Hepatic stellate cell (primary cell): ENCODE measurements at regions not wholly inside any gene's neighbourhood (a gene's known extent, or its start where the extent isn't known, plus 50 kb on each side); places are given as distances from the start of the nearest gene placed in this dataset.
"Not testable (repeated sequence)": the region's sequence is repeated elsewhere in the genome, so short reads cannot be mapped to it uniquely, and the experiment has no call there.

Experiments used
- DNase-seq: peaks from one replicate; pipeline ENCODE4 v3.0.0; 2011; ENCODE audit warnings: low spot score

- DNase-seq, result no peak
Observed at GRCh38 chr3:98702166-98702565, 61.0 kb upstream of the ST3GAL6 start.

DNA sequence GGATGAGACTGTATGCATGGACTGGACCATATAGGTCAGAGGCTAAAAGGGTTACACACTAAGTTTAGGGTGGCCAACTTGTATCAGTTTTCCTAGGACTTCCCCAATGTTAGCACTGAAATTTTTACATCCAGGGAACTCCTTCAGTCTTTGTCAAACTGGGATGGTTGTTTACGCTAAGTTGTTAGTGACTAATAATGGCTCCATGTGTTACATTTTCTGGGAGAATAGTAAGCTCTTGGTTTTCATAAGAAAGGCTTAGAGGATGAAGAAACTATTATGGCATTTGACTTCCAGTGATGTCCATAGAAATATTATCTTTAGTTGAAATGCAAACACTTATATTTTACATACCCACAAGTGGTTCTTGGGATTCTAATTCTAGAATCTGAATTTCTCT lies 57.9 kb upstream of the ST3GAL6 start:
- no peak for DNase-seq

DNA sequence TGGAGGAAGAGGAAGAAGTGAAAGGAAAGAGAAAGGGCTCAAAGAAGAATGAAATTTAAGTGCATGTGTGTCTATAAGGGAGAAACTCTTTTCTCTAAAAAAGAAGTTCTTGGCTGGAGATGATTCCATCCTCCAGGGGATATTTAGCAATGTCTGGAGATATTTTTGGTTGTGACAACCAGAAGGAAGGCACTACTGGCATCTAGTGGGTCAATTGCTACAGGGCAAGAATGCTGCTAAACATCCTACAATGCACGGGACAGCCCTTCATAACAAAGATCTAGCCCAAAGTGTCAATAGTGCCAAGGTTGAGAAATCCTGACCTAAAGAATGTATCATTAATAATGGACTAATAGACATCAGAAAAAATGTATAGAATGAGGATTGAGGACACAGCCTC lies 57.4 kb upstream of the ST3GAL6 start:
- peak; percentile 18 for DNase-seq

DNA sequence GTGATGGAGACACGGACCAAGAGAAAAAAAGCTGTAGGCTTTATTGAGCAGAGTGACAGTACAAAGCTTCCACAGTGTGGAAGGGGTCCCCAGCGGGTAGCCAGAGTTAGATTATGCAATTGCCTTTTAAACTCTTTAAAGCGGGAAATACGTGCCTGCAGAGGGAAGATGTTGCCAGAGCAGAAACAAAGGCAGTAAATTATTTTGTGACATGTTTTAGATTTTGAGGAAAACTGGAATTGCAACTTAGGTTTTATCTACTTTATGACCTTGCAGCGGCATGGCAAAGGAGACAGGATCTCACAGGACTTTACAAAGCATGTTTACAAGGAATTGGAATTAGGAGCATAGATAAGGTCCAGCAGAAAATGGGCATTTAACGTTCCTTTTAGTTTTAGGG lies 54.5 kb upstream of the ST3GAL6 start:
- DNase-seq, result not testable (repeated sequence)

GRCh38 chr3:98709441-98709840 lies 53.7 kb upstream of the ST3GAL6 start:
- DNase-seq, result no peak

DNA sequence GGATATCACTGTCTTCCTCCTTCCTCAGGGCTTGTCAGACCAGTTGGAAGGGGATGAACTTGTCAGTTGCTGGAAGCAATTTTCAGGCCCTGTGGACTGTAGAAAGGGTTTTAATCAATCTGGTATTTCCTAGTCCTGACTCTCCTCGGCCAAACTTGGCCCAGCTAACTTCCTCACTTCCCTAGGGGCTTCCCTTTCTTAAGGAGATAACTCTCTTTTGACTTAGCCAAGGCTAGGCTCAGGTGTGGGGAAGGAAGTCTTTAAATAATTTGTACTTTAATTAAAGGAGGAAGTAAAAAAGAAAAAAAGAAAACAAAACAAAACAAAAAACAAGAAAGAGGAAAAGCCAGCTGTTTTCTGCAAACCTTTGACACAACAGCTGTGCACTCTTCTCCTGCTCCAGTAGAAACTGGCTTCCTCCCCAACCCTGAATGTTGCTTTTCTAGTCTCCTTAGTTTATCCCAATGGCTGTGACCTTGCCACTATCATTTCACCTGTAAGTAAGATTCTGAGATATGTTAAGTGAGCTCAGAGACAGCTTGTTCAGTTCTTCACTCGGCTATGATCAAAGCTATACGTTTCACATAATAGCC lies 53.0 kb upstream of the ST3GAL6 start:
- DNase-seq, result no peak

DNA sequence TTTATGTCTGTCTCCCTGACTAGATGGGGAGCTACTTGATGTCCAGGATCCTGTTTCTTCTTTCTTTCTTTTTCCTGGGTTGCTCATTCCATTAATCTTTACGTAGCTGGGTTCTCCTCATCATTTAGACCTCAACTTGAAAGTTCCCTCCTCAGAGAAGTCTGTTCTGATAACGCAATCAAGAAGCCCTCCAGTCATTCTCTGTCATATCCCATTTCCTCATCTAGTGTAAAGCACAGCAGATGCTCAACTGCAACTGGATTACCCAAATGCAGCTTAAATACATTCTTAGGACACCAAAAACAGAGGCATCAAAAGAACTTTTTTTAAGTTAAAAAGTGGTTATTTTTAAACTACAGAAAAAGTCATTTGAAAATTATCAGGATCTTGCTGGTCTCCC lies 51.7 kb upstream of the ST3GAL6 start:
- DNase-seq, result no peak

- DNase-seq, result no peak
Observed at GRCh38 chr3:98712726-98713125, 50.4 kb upstream of the ST3GAL6 start.

- not testable (repeated sequence) for DNase-seq
Observed at GRCh38 chr3:98713332-98713731, 49.8 kb upstream of the ST3GAL6 start.
